ENCODE measurements at regions not wholly inside any gene's neighbourhood (a gene's known extent, or its start where the extent isn't known, plus 50 kb on each side); places are given as distances from the start of the nearest gene placed in this dataset.

GRCh38 chr16:80883816-80884215, 79.4 kb upstream of the CDYL2 start:
- Histone ChIP-seq H3K27ac (no peak overlapping the region), H3K4me1 (no peaks in the 10 kb centered on the region), H3K36me3 (no peaks in the 10 kb centered on the region), H3K4me3 (no peak overlapping the region), H3K27me3 (no peaks in the 10 kb centered on the region), H3K9me3 (no peaks in the 10 kb centered on the region)
- intact Hi-C loops (cut with DNase I; ENCODE audit: low total_unique reads), result no loop called here
- no peak for DNase-seq
- TF ChIP-seq CTCF (IDR thresholded peaks at IDR 0.05), result no peak

GRCh38 chr16:80883159-80883642, 78.8 kb upstream of the CDYL2 start:
- Histone ChIP-seq H3K36me3 (no peaks in the 10 kb centered on the region), H3K27me3 (no peaks in the 10 kb centered on the region), H3K9me3 (no peaks in the 10 kb centered on the region), H3K4me3 (no peak overlapping the region), H3K27ac (no peak overlapping the region), H3K4me1 (no peaks in the 10 kb centered on the region)
- intact Hi-C loops (cut with DNase I; ENCODE audit: low total_unique reads), result no loop called here
- DNase-seq, result no peak
- no peak for TF ChIP-seq CTCF (IDR thresholded peaks at IDR 0.05)

- Histone ChIP-seq H3K4me1 (no peaks in the 10 kb centered on the region), H3K27ac (no peak overlapping the region), H3K9me3 (no peaks in the 10 kb centered on the region), H3K27me3 (no peaks in the 10 kb centered on the region), H3K36me3 (no peaks in the 10 kb centered on the region), H3K4me3 (no peak overlapping the region)
- TF ChIP-seq CTCF (IDR thresholded peaks at IDR 0.05), result no peak
- no peak for DNase-seq
- intact Hi-C loops (cut with DNase I; ENCODE audit: low total_unique reads), result no loop called here
Measured at GRCh38 chr16:80875616-80876015, 71.2 kb upstream of the CDYL2 start.

- Histone ChIP-seq H3K4me3 (no peak overlapping the region), H3K27me3 (no peaks in the 10 kb centered on the region), H3K9me3 (no peaks in the 10 kb centered on the region), H3K4me1 (no peaks in the 10 kb centered on the region), H3K27ac (no peak overlapping the region), H3K36me3 (no peaks in the 10 kb centered on the region)
- intact Hi-C loops (cut with DNase I; ENCODE audit: low total_unique reads), result no loop called here
- no peak for TF ChIP-seq CTCF (IDR thresholded peaks at IDR 0.05)
- no peak for DNase-seq
Measured at GRCh38 chr16:80874925-80875324, 70.5 kb upstream of the CDYL2 start.

- Histone ChIP-seq H3K4me3 (no peak overlapping the region), H3K9me3 (no peaks in the 10 kb centered on the region), H3K36me3 (no peaks in the 10 kb centered on the region), H3K27me3 (no peaks in the 10 kb centered on the region), H3K4me1 (no peaks in the 10 kb centered on the region), H3K27ac (no peak overlapping the region)
- intact Hi-C loops (cut with DNase I; ENCODE audit: low total_unique reads), result no loop called here
- DNase-seq, result no peak
- no peak for TF ChIP-seq CTCF (IDR thresholded peaks at IDR 0.05)
Measured at GRCh38 chr16:80862160-80862705, 57.8 kb upstream of the CDYL2 start.
